GM21529 (cell line): ENCODE measurements at regions not wholly inside any gene's neighbourhood (a gene's known extent, or its start where the extent isn't known, plus 50 kb on each side); places are given as distances from the start of the nearest gene placed in this dataset.

Experiments
- ATAC-seq: cut with Tn5 transposase; IDR thresholded peaks from one replicate; pipeline ENCODE4 v1.9.1; 2021; ENCODE audit not compliant: unreplicated experiment

GRCh38 chr11:110939471-110939870, 227.2 kb upstream of the ARHGAP20 start:
- ATAC-seq: no peak

GRCh38 chr11:110935018-110935640, 222.9 kb upstream of the ARHGAP20 start:
- ATAC-seq: no peak

GRCh38 chr11:110929129-110929528, 216.9 kb upstream of the ARHGAP20 start:
- no peak for ATAC-seq

DNA sequence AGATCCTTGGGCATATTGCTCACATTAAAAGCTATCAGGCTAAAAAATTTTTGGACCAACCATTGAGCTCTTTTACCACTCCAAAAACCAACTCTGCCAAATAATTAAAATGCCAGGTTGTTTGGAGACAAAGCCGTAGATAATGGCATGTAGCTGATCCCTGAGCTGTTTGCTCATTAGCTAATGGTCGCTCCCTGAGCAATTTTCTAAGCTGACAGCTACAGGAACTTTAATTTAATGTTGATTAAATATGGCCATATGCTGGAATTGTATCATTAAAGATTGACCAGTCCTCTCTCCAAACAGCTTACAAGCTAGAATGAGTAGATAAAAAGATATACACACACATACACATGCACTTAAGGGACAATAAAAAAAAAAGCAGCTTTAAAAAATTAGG, 216.2 kb upstream of the ARHGAP20 start:
- no peak for ATAC-seq

- no peak for ATAC-seq
These were observed 209.7 kb upstream of the ARHGAP20 start for GRCh38 chr11:110921742-110922521.

GRCh38 chr11:110919241-110919922, 207.1 kb upstream of the ARHGAP20 start:
- no peak for ATAC-seq

DNA sequence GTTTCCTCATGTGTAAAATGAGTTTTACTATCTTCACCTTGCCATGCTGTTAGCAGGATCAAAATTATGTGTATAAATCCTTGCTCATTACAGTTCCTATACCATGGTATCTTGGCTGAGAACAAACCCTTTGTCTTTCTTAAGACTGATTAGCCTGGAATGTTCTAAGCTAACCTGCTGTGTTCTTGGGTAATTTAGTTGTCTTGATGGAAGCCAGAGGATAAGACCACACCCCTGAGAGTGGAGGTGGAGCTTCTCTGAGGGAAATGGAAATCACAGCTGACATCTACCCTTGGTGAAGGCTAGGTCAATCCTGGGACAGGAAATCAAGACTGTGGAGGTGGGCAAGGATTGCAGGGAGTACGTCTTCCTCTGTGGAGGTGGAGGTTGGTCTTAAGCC, 206.1 kb upstream of the ARHGAP20 start:
- ATAC-seq: no peak

GRCh38 chr11:110912437-110912836, 200.2 kb upstream of the ARHGAP20 start:
- no peak for ATAC-seq

- no peak for ATAC-seq
These were observed 198.1 kb upstream of the ARHGAP20 start for GRCh38 chr11:110910384-110910783.

DNA sequence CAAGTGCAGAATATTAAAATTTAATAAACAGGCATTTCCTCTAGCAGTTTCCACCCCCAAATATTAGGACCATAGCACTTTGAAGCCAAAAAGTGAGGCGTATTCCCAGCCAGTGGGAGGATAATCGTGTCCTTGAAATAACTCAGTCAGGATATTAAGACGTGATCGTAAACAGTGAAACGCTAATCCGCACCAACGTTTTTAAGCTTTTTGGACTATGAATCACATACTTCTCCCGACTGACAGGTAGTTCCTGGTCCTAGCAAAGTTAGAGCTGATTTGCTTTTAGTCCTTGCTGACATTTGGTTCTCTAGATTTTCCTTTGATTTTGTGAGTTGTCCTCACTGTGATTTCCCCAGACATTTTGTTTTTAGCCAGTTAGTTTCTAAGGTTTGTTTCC, 197.1 kb upstream of the ARHGAP20 start:
- no peak for ATAC-seq

- no peak for ATAC-seq
These were observed 196.3 kb upstream of the ARHGAP20 start for GRCh38 chr11:110908401-110909105.

DNA sequence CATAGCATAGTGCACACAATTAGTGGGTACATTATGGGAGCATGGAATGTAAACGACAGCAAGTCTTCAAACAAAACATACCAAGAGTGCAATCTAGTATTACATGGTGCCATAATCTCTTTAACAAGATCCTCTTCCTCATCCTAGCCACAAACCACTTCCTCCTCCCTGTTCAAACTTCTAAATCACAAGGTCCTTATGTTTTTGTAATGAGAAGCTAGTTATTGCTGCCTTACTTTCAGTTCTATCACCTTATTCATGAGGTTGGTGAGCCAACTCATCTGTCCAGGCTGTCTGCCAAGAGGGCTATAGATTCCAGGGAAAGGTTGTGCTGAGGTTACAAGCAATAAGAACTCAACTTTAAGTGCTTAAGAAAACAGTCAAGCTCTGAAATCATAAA, 195.4 kb upstream of the ARHGAP20 start:
- ATAC-seq: no peak

DNA sequence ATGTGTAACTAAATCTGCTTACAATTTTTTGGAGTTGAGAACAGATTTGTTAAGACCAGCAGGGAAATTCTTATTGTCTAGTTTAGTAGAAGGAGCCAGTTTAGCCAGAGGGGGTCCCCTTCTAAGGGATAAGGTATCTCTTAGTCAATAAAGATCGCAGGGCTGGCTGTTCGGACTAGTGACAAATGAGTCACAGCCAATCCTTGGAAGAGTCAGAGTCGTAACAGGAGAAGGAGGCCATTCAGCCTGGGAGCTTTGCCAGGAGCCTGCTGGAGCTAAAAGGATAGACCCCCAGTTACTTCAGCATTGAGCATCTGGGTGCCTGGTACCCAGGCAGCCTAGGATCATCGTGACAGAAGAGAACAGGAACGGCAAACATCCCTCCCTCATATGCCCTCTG, 191.6 kb upstream of the ARHGAP20 start:
- no peak for ATAC-seq

DNA sequence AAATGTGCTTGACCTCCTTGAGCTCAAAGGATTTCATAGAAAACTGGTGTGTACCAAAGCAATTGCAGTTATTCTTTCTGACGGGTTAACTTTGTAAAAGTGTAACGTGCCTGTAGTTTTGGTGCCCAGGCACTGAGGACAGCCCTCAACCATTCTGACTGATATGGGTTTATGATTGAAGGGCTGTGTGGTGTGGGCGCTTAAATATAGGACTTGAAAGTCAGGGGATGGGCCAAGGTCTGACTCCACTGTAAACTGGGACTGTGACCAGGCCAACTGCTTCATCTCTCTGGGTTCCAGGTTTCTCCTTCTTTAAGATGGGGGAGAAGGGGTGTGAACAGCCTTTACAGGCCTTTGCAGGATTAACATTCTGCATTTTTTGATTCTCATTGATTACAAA, 191.1 kb upstream of the ARHGAP20 start:
- no peak for ATAC-seq

DNA sequence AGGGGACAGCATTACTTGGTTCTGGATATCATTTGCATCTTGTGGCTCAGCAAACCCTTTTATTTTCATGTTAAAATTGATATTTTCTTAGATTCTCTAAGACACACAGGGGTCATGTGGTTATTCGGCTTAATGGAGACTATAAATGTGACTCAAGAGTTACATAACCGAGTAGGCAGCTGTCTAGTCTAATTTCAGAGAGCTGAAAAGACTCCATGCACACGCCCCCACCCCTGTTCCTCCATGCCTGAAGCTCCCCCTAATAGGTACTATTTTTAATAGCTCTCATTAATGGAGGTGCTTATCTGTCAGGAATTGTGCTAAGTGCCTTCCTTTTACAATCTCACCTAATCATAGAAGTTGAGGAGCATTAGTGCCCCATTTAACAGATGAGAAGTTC, 189.2 kb upstream of the ARHGAP20 start:
- ATAC-seq: no peak

- ATAC-seq: no peak
These were observed 188.2 kb upstream of the ARHGAP20 start for GRCh38 chr11:110900426-110900825.

DNA sequence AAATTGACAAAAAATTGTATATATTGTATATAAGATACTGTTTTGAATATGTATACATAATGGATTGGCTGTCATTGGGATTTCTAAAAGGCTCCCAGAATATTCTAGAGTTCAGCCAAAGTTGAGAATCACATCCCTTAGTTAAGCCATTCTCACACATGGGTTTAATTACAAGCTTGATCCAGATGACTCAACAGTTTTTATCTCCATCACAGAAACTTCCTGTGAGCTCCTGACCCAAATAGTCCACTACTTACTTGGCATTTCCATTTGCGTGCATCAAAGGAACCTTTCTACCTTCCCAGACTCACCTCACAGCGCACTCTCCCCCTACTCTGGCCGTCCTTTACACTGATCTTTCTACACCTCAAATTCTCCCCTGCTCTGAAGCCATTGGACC, 184.8 kb upstream of the ARHGAP20 start:
- ATAC-seq: no peak

DNA sequence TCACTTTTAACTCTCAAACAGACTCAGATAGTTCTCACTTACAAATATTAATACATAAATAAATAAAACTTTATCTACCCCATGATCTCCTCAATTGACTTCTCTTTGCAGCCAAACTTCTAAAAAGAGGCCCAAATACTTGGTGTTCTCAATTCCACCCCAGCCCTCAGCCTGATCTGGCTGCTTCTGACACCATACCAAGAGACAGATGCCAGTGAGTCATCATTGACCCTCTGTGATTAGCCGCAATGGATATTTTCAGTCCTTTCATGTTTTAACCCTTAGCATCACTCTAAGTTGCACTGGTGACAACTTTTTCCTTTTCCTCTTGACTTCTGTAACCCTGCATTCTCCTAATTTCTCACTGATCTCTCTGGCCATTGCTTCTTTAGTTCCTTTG, 184.1 kb upstream of the ARHGAP20 start:
- no peak for ATAC-seq

GRCh38 chr11:110894224-110894623, 182.0 kb upstream of the ARHGAP20 start:
- ATAC-seq: no peak

DNA sequence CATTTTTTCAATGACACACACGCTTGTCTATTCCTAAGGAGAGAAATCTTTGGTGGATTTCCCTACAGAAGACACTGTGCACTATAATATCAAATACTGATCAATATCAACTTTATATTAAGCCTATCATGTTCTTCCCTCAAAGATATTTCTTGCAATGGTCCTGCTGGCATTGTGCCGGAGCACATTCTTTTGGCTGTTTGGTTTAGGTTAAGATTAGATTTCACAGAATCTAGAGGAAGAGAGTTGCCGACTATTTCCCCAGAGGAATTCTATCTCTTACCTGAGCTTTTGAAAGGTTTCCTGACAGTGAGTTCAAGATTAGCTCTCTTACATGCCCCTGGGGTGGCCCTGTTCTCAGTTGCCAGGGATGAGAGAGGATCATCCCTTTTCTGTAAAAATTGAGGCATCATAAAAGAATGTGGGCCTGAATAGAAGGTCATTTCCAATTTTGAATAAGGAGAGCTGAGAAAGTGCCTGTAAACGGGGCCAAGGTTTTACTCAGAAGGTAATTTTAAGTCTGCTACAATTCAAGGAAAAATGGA, 180.6 kb upstream of the ARHGAP20 start:
- no peak for ATAC-seq

DNA sequence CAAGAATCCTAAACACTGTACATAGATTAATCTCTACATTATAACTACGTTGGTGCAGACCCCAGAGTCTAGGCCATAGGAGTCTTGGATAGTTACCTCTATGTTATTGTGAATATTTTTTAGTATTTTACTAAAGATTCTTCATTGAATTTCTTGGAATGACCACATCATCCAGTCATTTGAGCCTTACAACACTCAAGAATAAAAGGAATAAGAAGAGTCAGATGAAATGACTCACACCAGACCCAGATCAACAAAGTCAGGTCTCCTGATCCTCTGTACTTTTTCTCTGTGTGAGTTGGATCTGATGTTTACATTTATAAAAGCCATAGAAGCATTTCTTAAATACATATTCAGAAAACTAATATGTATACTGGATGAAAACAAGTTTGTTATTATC, 179.2 kb upstream of the ARHGAP20 start:
- no peak for ATAC-seq
